Liver (tissue), 3 donors: ENCODE measurements at regions not wholly inside any gene's neighbourhood (a gene's known extent, or its start where the extent isn't known, plus 50 kb on each side); places are given as distances from the start of the nearest gene placed in this dataset.

Experiments
- MAX ChIP-seq: IDR thresholded peaks from 2 replicates; pipeline ENCODE4 v1.6.1; 2016; ENCODE audit warnings: antibody characterized with exemption
- RAD21 ChIP-seq, 2 donors: IDR thresholded peaks; 2 replicates each; pipeline ENCODE4 v1.6.1; 2016; ENCODE audit warnings: antibody characterized with exemption in 2 of 2, mild to moderate bottlenecking in 2 of 2
- REST ChIP-seq: IDR thresholded peaks from 2 replicates; pipeline ENCODE4 v1.6.1; 2016; ENCODE audit warnings: antibody characterized with exemption, mild to moderate bottlenecking
- TF ChIP-seq, protein P1 (sequence below): fragments of 150-350 bp; IDR thresholded peaks from 2 replicates; pipeline ENCODE4 v1.5.1; 2017; ENCODE audit warnings: improper control_type of control experiment, low read depth, low read length; ENCODE audit not compliant: missing input control
- TF ChIP-seq, protein P2 (sequence below): IDR thresholded peaks from 2 replicates; pipeline ENCODE4 v1.6.1; 2016; ENCODE audit warnings: antibody characterized with exemption
- donor health status: healthy.
- donor health status: healthy.

- TF ChIP-seq RAD21 (IDR thresholded peaks at IDR 0.05) (no peak), MAX (no peak), REST (no peak)
- TF ChIP-seq, protein P1, sequence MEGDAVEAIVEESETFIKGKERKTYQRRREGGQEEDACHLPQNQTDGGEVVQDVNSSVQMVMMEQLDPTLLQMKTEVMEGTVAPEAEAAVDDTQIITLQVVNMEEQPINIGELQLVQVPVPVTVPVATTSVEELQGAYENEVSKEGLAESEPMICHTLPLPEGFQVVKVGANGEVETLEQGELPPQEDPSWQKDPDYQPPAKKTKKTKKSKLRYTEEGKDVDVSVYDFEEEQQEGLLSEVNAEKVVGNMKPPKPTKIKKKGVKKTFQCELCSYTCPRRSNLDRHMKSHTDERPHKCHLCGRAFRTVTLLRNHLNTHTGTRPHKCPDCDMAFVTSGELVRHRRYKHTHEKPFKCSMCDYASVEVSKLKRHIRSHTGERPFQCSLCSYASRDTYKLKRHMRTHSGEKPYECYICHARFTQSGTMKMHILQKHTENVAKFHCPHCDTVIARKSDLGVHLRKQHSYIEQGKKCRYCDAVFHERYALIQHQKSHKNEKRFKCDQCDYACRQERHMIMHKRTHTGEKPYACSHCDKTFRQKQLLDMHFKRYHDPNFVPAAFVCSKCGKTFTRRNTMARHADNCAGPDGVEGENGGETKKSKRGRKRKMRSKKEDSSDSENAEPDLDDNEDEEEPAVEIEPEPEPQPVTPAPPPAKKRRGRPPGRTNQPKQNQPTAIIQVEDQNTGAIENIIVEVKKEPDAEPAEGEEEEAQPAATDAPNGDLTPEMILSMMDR: no peak
- TF ChIP-seq, protein P2, sequence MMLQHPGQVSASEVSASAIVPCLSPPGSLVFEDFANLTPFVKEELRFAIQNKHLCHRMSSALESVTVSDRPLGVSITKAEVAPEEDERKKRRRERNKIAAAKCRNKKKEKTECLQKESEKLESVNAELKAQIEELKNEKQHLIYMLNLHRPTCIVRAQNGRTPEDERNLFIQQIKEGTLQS: no peak
Observed at GRCh38 chr10:16141499-16141898, 281.2 kb upstream of the MINDY3 start.
